NCI-H187 treated with DMSO at 0.1 percent for 48 hours (cell line): ENCODE measurements at regions not wholly inside any gene's neighbourhood (a gene's known extent, or its start where the extent isn't known, plus 50 kb on each side); places are given as distances from the start of the nearest gene placed in this dataset.
A peak's percentile ranks its signal among the peaks of the same experiment; 100 is the strongest.

Source experiments
- DNase-seq: peaks from one replicate; lab custom pipeline; 2025; lab: John Stamatoyannopoulos, UW

GRCh38 chr3:158970006-158970405 lies 168.2 kb downstream of the MFSD1 start:
- peak; percentile 47 for DNase-seq

GRCh38 chr3:158974904-158975303 lies 173.1 kb downstream of the MFSD1 start:
- DNase-seq: no peak

GRCh38 chr3:158976966-158977365 lies 175.1 kb downstream of the MFSD1 start:
- DNase-seq: no peak

- no peak for DNase-seq
Observed at GRCh38 chr3:158977497-158977896, 175.6 kb downstream of the MFSD1 start.

- no peak for DNase-seq
Observed at GRCh38 chr3:158983216-158984099, 181.6 kb downstream of the MFSD1 start.

GRCh38 chr3:158991146-158991705 lies 189.4 kb downstream of the MFSD1 start:
- peak; percentile 73 for DNase-seq

- DNase-seq: no peak
Observed at GRCh38 chr3:158992463-158992862, 190.6 kb downstream of the MFSD1 start.

- DNase-seq: no peak
Observed at GRCh38 chr3:158994386-158994785, 192.5 kb downstream of the MFSD1 start.

GRCh38 chr3:159001711-159002110 lies 199.9 kb downstream of the MFSD1 start:
- no peak for DNase-seq

- no peak for DNase-seq
Observed at GRCh38 chr3:159005137-159005536, 203.3 kb downstream of the MFSD1 start.

- DNase-seq: no peak
Observed at GRCh38 chr3:159007331-159007730, 205.5 kb downstream of the MFSD1 start.

GRCh38 chr3:159008401-159008800 lies 206.5 kb downstream of the MFSD1 start:
- DNase-seq: no peak

GRCh38 chr3:159018341-159018740 lies 216.5 kb downstream of the MFSD1 start:
- no peak for DNase-seq

- no peak for DNase-seq
Observed at GRCh38 chr3:159025733-159026132, 223.9 kb downstream of the MFSD1 start.

GRCh38 chr3:159026510-159026909 lies 224.7 kb downstream of the MFSD1 start:
- DNase-seq: no peak

- no peak for DNase-seq
Observed at GRCh38 chr3:159028706-159029105, 226.9 kb downstream of the MFSD1 start.

- DNase-seq: no peak
Observed at GRCh38 chr3:159029306-159030026, 227.6 kb downstream of the MFSD1 start.

GRCh38 chr3:159030138-159030670 lies 228.3 kb downstream of the MFSD1 start:
- no peak for DNase-seq

- no peak for DNase-seq
Observed at GRCh38 chr3:159030886-159031679, 229.2 kb downstream of the MFSD1 start.

GRCh38 chr3:159032311-159032710 lies 230.5 kb downstream of the MFSD1 start:
- DNase-seq: no peak

GRCh38 chr3:159038405-159038804 lies 236.6 kb downstream of the MFSD1 start:
- DNase-seq: no peak

- no peak for DNase-seq
Observed at GRCh38 chr3:159039286-159039685, 237.4 kb downstream of the MFSD1 start.
